GM23248 (cell line): ENCODE measurements at regions not wholly inside any gene's neighbourhood (a gene's known extent, or its start where the extent isn't known, plus 50 kb on each side); places are given as distances from the start of the nearest gene placed in this dataset.
"Not testable (repeated sequence)": the region's sequence is repeated elsewhere in the genome, so short reads cannot be mapped to it uniquely, and the experiment has no call there.

Experiments
- DNase-seq: peaks from one replicate; pipeline ENCODE4 v3.0.0-alpha.2; 2015
- H2AFZ ChIP-seq: fragments of 200-600 bp; sonication (generic); 2 replicates; pipeline ENCODE4 v1.6.1; 2016; ENCODE audit warnings: antibody characterized with exemption
- H3F3A ChIP-seq: fragments of 200-600 bp; sonication (generic); 2 replicates; pipeline ENCODE4 v1.6.1; 2016; ENCODE audit warnings: mild to moderate bottlenecking, antibody characterized with exemption, mixed run types; ENCODE audit not compliant: insufficient read depth
- H3K27ac ChIP-seq: fragments of 200-600 bp; sonication (generic); 2 replicates; pipeline ENCODE4 v1.5.1; 2016; ENCODE audit warnings: mild to moderate bottlenecking
- H3K27me3 ChIP-seq: fragments of 200-600 bp; sonication (generic); replicated peaks from 2 replicates; pipeline ENCODE4 v1.6.1; 2016; ENCODE audit warnings: mild to moderate bottlenecking; ENCODE audit not compliant: insufficient read depth
- H3K36me3 ChIP-seq: fragments of 200-600 bp; sonication (generic); 2 replicates; pipeline ENCODE4 v1.6.1; 2016; ENCODE audit warnings: low read depth, mild to moderate bottlenecking
- H3K4me1 ChIP-seq: fragments of 200-600 bp; sonication (generic); 2 replicates; pipeline ENCODE4 v1.6.1; 2016; ENCODE audit warnings: mild to moderate bottlenecking; ENCODE audit not compliant: insufficient read depth
- H3K4me2 ChIP-seq: fragments of 200-600 bp; sonication (generic); one replicate; pipeline ENCODE4 v1.6.1; 2016; ENCODE audit warnings: mild to moderate bottlenecking; ENCODE audit not compliant: unreplicated experiment
- H3K4me3 ChIP-seq: fragments of 200-600 bp; sonication (generic); 2 replicates; pipeline ENCODE4 v1.5.1; 2016; ENCODE audit warnings: mild to moderate bottlenecking
- H3K79me2 ChIP-seq: fragments of 200-600 bp; sonication (generic); 2 replicates; pipeline ENCODE4 v1.6.1; 2016; ENCODE audit warnings: mild to moderate bottlenecking; ENCODE audit not compliant: insufficient read depth
- H3K9ac ChIP-seq: fragments of 200-600 bp; sonication (generic); 2 replicates; pipeline ENCODE4 v1.6.1; 2016; ENCODE audit warnings: mild to moderate bottlenecking
- H3K9me2 ChIP-seq: fragments of 200-600 bp; sonication (generic); 2 replicates; pipeline ENCODE4 v1.6.1; 2016; ENCODE audit warnings: mixed run types, mild to moderate bottlenecking, moderate library complexity; ENCODE audit not compliant: insufficient read depth
- H3K9me3 ChIP-seq: fragments of 200-600 bp; sonication (generic); one replicate; pipeline ENCODE4 v1.6.1; 2017; ENCODE audit warnings: low read depth
- H4K20me1 ChIP-seq: fragments of 200-600 bp; sonication (generic); 2 replicates; pipeline ENCODE4 v1.6.0; 2016; ENCODE audit not compliant: insufficient read depth
- EZH2 ChIP-seq: fragments of 200-600 bp; sonication (generic); IDR thresholded peaks from 2 replicates; pipeline ENCODE4 v1.6.1; 2018; ENCODE audit warnings: antibody characterized with exemption, mild to moderate bottlenecking; ENCODE audit not compliant: insufficient read depth, poor library complexity, severe bottlenecking
- EZH2phosphoT487 ChIP-seq: fragments of 200-600 bp; sonication (generic); IDR thresholded peaks from 2 replicates; pipeline ENCODE4 v1.6.1; 2018; ENCODE audit warnings: antibody characterized with exemption, moderate library complexity, mild to moderate bottlenecking, low read depth; ENCODE audit not compliant: insufficient read depth
- WGBS, 2 experiments: methylation state at CpG; one replicate each; pipeline ENCODE4 v1.1.6; 2015 to 2017; ENCODE audit warnings: low lambda C conversion rate in 2 of 2, low coverage in 1 of 2; ENCODE audit errors: missing lambda C conversion rate in 2 of 2; 5-methylcytosine and 5-hydroxymethylcytosine counted together
- in situ Hi-C: fragments of 300-500 bp; cut with MboI; formaldehyde crosslinking; loops from 2 replicates; pipeline ENCODE4 v1.15.0; 2020

GRCh38 chr7:127317447-127317961 is 64.8 kb upstream of the GRM8 start:
- no peaks in the 10 kb centered on the region for H3K9me3 ChIP-seq
- no peaks in the 10 kb centered on the region for H3K9me2 ChIP-seq
- H3K4me2 ChIP-seq: no peak overlapping the region
- WGBS, 2 experiments: 0 to 2% methylated on average over 1 of the region's 1 CpG
- TF ChIP-seq EZH2phosphoT487 (no peak), EZH2 (no peak)
- H3K9ac ChIP-seq: no peak overlapping the region
- H3K4me1 ChIP-seq: no peaks in the 10 kb centered on the region
- no peak overlapping the region for H2AFZ ChIP-seq
- no peaks in the 10 kb centered on the region; the same call in 1 of the 2 replicates for H3K27me3 ChIP-seq
- H3K27ac ChIP-seq: no peak overlapping the region
- H3K4me3 ChIP-seq: no peak overlapping the region
- DNase-seq: peak; percentile 54
- H4K20me1 ChIP-seq: no peaks in the 10 kb centered on the region
- in situ Hi-C loops: no loop called here
- H3K79me2 ChIP-seq: no peaks in the 10 kb centered on the region
- no peaks in the 10 kb centered on the region for H3K36me3 ChIP-seq
- no peaks in the 10 kb centered on the region for H3F3A ChIP-seq

GRCh38 chr7:127316819-127317218 is 64.1 kb upstream of the GRM8 start:
- H3K27ac ChIP-seq, H3K9me3 ChIP-seq, H3K4me1 ChIP-seq, H3K9ac ChIP-seq, H4K20me1 ChIP-seq, H3K4me2 ChIP-seq, H3K9me2 ChIP-seq, H3F3A ChIP-seq, H3K79me2 ChIP-seq, H2AFZ ChIP-seq, H3K4me3 ChIP-seq, DNase-seq, H3K27me3 ChIP-seq, in situ Hi-C loops, H3K36me3 ChIP-seq: not testable (repeated sequence)

GRCh38 chr7:127304087-127304486 is 51.3 kb upstream of the GRM8 start:
- in situ Hi-C loops: no loop called here
- no peaks in the 10 kb centered on the region for H3K4me1 ChIP-seq
- H3K4me2 ChIP-seq: no peak overlapping the region
- H3K9me3 ChIP-seq: no peaks in the 10 kb centered on the region
- H2AFZ ChIP-seq: no peak overlapping the region
- H4K20me1 ChIP-seq: no peaks in the 10 kb centered on the region
- no peak overlapping the region for H3K4me3 ChIP-seq
- TF ChIP-seq EZH2: no peak
- TF ChIP-seq EZH2phosphoT487: no peak
- no peaks in the 10 kb centered on the region for H3K36me3 ChIP-seq
- DNase-seq: no peak
- H3K9ac ChIP-seq: no peak overlapping the region
- H3K79me2 ChIP-seq: no peaks in the 10 kb centered on the region
- no peak overlapping the region for H3K27ac ChIP-seq
- H3K27me3 ChIP-seq: no peaks in the 10 kb centered on the region
- no peaks in the 10 kb centered on the region for H3F3A ChIP-seq
- WGBS, 2 experiments: 40% methylated on average over 5 of the region's 5 CpGs
- H3K9me2 ChIP-seq: no peaks in the 10 kb centered on the region

GRCh38 chr7:127303102-127303501 is 50.4 kb upstream of the GRM8 start:
- Histone ChIP-seq H3K9me2 (no peaks in the 10 kb centered on the region), H3K4me3 (no peak overlapping the region), H3K9ac (no peak overlapping the region), H2AFZ (no peak overlapping the region), H3K27me3 (no peaks in the 10 kb centered on the region), H3K4me1 (no peaks in the 10 kb centered on the region), H3K4me2 (no peak overlapping the region), H3F3A (no peaks in the 10 kb centered on the region), H4K20me1 (no peaks in the 10 kb centered on the region), H3K9me3 (no peaks in the 10 kb centered on the region), H3K79me2 (no peaks in the 10 kb centered on the region), H3K27ac (no peak overlapping the region), H3K36me3 (no peaks in the 10 kb centered on the region)
- in situ Hi-C loops: no loop called here
- 23 to 38% methylated on average over 2 of the region's 2 CpGs for WGBS, 2 experiments
- TF ChIP-seq EZH2phosphoT487 (no peak), EZH2 (no peak)
- DNase-seq: no peak
